ENCODE measurements at regions not wholly inside any gene's neighbourhood (a gene's known extent, or its start where the extent isn't known, plus 50 kb on each side); places are given as distances from the start of the nearest gene placed in this dataset.

- no peak for TF ChIP-seq REST (IDR thresholded peaks at IDR 0.05; ENCODE audit: low read depth)
- TF ChIP-seq TCF7L2 (IDR thresholded peaks at IDR 0.05; ENCODE audit: borderline replicate concordance, extremely low read depth, insufficient read depth, insufficient read length), result no peak
- TF ChIP-seq MAX (IDR thresholded peaks at IDR 0.05), result no peak
- TF ChIP-seq EZH2 (IDR thresholded peaks at IDR 0.05), result no peak
- TF ChIP-seq SIN3A (IDR thresholded peaks at IDR 0.05; ENCODE audit: low read depth), result no peak
- TF ChIP-seq FOSL1 (IDR thresholded peaks at IDR 0.05; ENCODE audit: low read depth), result no peak
- TF ChIP-seq POLR2AphosphoS5 (IDR thresholded peaks at IDR 0.05; ENCODE audit: low read depth, low read length), result no peak
- TF ChIP-seq POLR2A (IDR thresholded peaks at IDR 0.05; ENCODE audit: borderline replicate concordance, extremely low read depth, insufficient read depth, insufficient read length), result no peak
- no peak for TF ChIP-seq CTCF (IDR thresholded peaks at IDR 0.05 in 2 of 3, conservative IDR thresholded peaks at IDR 0.05 in 1 of 3; ENCODE audit: borderline replicate concordance in 1 of 3, insufficient read depth in 1 of 3, low read depth in 2 of 3, low read length in 2 of 3)
- no peak for TF ChIP-seq JUND (IDR thresholded peaks at IDR 0.05)
- Histone ChIP-seq H3K27ac (ENCODE audit: low read depth, low read length) (no peak overlapping the region), H3K9me3 (ENCODE audit: control insufficient read depth in 1 of 2, insufficient read depth in 1 of 2, low read depth in 1 of 2, low read length in 2 of 2) (no peaks in the 10 kb centered on the region), H3K9ac (ENCODE audit: low read length) (no peak overlapping the region), H3K4me3 (replicated peaks in 1 of 2; ENCODE audit: low read depth in 1 of 2, low read length in 2 of 2) (no peak overlapping the region), H3K36me3 (ENCODE audit: control insufficient read depth in 1 of 2, insufficient read depth in 2 of 2, low read length in 2 of 2) (no peaks in the 10 kb centered on the region), H4K20me1 (ENCODE audit: insufficient read depth) (no peaks in the 10 kb centered on the region), H3K9me2 (ENCODE audit: insufficient read depth) (no peaks in the 10 kb centered on the region), H3K27me3 (ENCODE audit: insufficient read depth, low read length) (peaks cover 57% of the 10 kb centered on the region), H3K4me2 (ENCODE audit: low read length) (no peak overlapping the region), H3K79me2 (ENCODE audit: insufficient read depth, low read length) (no peaks in the 10 kb centered on the region), H2AFZ (ENCODE audit: low read depth, low read length, poor library complexity, severe bottlenecking) (no peak overlapping the region), H3K4me1 (ENCODE audit: control insufficient read depth in 1 of 2, insufficient read depth in 2 of 2, low read length in 2 of 2) (no peaks in the 10 kb centered on the region)
- BruUV-seq (replicated peaks), result no TSS peak
- CTCF ChIA-PET, result no interaction called here
- DNase-seq (ENCODE audit: low read depth, low spot score) (no peak), ATAC-seq (no peak)
- intact Hi-C loops (cut with micrococcal nuclease), result no loop called here
- RAD21 ChIA-PET (ENCODE audit: low non-redundant PET in 1 of 2, low total read pairs in 2 of 2, uncharacterized antibody in 2 of 2, unreplicated experiment in 2 of 2), result no interaction called here
- POLR2A ChIA-PET, result no interaction called here
Observed at GRCh38 chr12:114286145-114286544, 119.8 kb downstream of the TBX5 start.
